HEK293 (cell line): ENCODE measurements at regions not wholly inside any gene's neighbourhood (a gene's known extent, or its start where the extent isn't known, plus 50 kb on each side); places are given as distances from the start of the nearest gene placed in this dataset.

Source experiments
- CTCF ChIA-PET: fragments of 350-600 bp; formaldehyde crosslinking; extraction: SDS; loops from one replicate; lab custom pipeline; 2021; ENCODE audit warnings: antibody characterized with exemption; lab: Yijun Ruan, JAX
- POLR2A ChIA-PET: fragments of 300-600 bp; formaldehyde crosslinking; extraction: SDS; loops from one replicate; lab custom pipeline; 2020; ENCODE audit warnings: antibody characterized with exemption, inconsistent platforms; lab: Yijun Ruan, JAX
- H3K27ac ChIP-seq: fragments of 200-500 bp; sonication (Bioruptor generic); 2 replicates; pipeline ENCODE4 v1.5.1; 2014; ENCODE audit warnings: low read depth, low read length, control low read depth, inconsistent platforms; ENCODE audit errors: extremely low read depth
- H3K36me3 ChIP-seq, 2 experiments: fragments of 200-500 bp in 1 of 2; sonication (Bioruptor generic) in 1 of 2; 1 replicate in 1 of 2; 2 replicates in 1 of 2; pipeline ENCODE4 v1.5.1; 2014 to 2017; ENCODE audit warnings: inconsistent platforms in 2 of 2, low read length in 2 of 2; ENCODE audit not compliant: control insufficient read depth in 2 of 2, insufficient read depth in 1 of 2
- H3K4me1 ChIP-seq: fragments of 200-500 bp; sonication (Bioruptor generic); 2 replicates; pipeline ENCODE4 v1.5.1; 2014; ENCODE audit warnings: mild to moderate bottlenecking, low read length, inconsistent platforms; ENCODE audit not compliant: control insufficient read depth, insufficient read depth
- H3K4me3 ChIP-seq: 2 replicates; pipeline ENCODE4 v1.5.1; 2011; ENCODE audit warnings: low read depth, mild to moderate bottlenecking, control low read depth, low read length, moderate library complexity
- H3K9me3 ChIP-seq: fragments of 200-500 bp; sonication (Bioruptor generic); 2 replicates; pipeline ENCODE4 v1.5.1; 2014; ENCODE audit warnings: low read depth, low read length, inconsistent platforms; ENCODE audit not compliant: control insufficient read depth, insufficient read depth
- SCRT2 ChIP-seq: fragments of 450-650 bp; formaldehyde crosslinking; IDR thresholded peaks from 2 replicates; pipeline ENCODE4 v1.5.1; 2016; ENCODE audit warnings: missing biosample characterization, missing genetic modification characterization
- SP3 ChIP-seq: fragments of 450-650 bp; formaldehyde crosslinking; IDR thresholded peaks from 2 replicates; pipeline ENCODE4 v1.5.1; 2016; ENCODE audit warnings: missing biosample characterization, missing genetic modification characterization
- ZBTB11 ChIP-seq: fragments of 450-650 bp; formaldehyde crosslinking; conservative IDR thresholded peaks from 2 replicates; pipeline ENCODE4 v1.5.1; 2016; ENCODE audit warnings: low read depth, missing biosample characterization, missing genetic modification characterization
- ZBTB8A ChIP-seq: fragments of 450-650 bp; formaldehyde crosslinking; IDR thresholded peaks from 2 replicates; pipeline ENCODE4 v1.5.1; 2016; ENCODE audit warnings: missing biosample characterization, missing genetic modification characterization
- ZNF121 ChIP-seq: fragments of 450-650 bp; formaldehyde crosslinking; IDR thresholded peaks from 2 replicates; pipeline ENCODE4 v1.5.1; 2016; ENCODE audit warnings: missing biosample characterization, missing genetic modification characterization
- ZNF140 ChIP-seq: fragments of 450-650 bp; formaldehyde crosslinking; IDR thresholded peaks from 2 replicates; pipeline ENCODE4 v1.5.1; 2016; ENCODE audit warnings: missing biosample characterization, missing genetic modification characterization
- ZNF169 ChIP-seq: fragments of 450-650 bp; formaldehyde crosslinking; IDR thresholded peaks from 2 replicates; pipeline ENCODE4 v1.5.1; 2016; ENCODE audit warnings: missing biosample characterization, missing genetic modification characterization
- ZNF19 ChIP-seq: fragments of 450-650 bp; formaldehyde crosslinking; IDR thresholded peaks from 2 replicates; pipeline ENCODE4; 2016; ENCODE audit warnings: missing biosample characterization, missing genetic modification characterization, low read depth
- ZNF23 ChIP-seq: fragments of 450-650 bp; formaldehyde crosslinking; IDR thresholded peaks from 2 replicates; pipeline ENCODE4 v1.5.1; 2016; ENCODE audit warnings: missing biosample characterization, missing genetic modification characterization, borderline replicate concordance
- ZNF274 ChIP-seq, 2 experiments: fragments of 200-500 bp in 1 of 2; fragments of 450-650 bp in 1 of 2; sonication (Bioruptor generic) in 1 of 2; formaldehyde crosslinking in 1 of 2; IDR thresholded peaks; 2 replicates each; pipeline versions ENCODE4 v1.5.1 to v1.6.1; 2014 to 2016; ENCODE audit warnings: borderline replicate concordance in 1 of 2, inconsistent platforms in 1 of 2, low read length in 1 of 2, missing biosample characterization in 1 of 2, missing genetic modification characterization in 1 of 2
- ZNF311 ChIP-seq: fragments of 450-650 bp; formaldehyde crosslinking; IDR thresholded peaks from 2 replicates; pipeline ENCODE4 v1.5.1; 2017; ENCODE audit warnings: missing biosample characterization, missing genetic modification characterization, borderline replicate concordance
- ZNF335 ChIP-seq: fragments of 450-650 bp; formaldehyde crosslinking; conservative IDR thresholded peaks from 2 replicates; pipeline ENCODE4 v1.5.1; 2016; ENCODE audit warnings: missing biosample characterization, missing genetic modification characterization
- ZNF449 ChIP-seq: fragments of 450-650 bp; formaldehyde crosslinking; IDR thresholded peaks from 2 replicates; pipeline ENCODE4 v1.5.1; 2017; ENCODE audit warnings: missing biosample characterization, mild to moderate bottlenecking, missing genetic modification characterization, moderate library complexity
- ZNF621 ChIP-seq: fragments of 450-650 bp; formaldehyde crosslinking; IDR thresholded peaks from 2 replicates; pipeline ENCODE4 v1.5.1; 2017; ENCODE audit warnings: missing biosample characterization, missing genetic modification characterization
- ZNF624 ChIP-seq: fragments of 450-650 bp; formaldehyde crosslinking; IDR thresholded peaks from 2 replicates; pipeline ENCODE4 v1.5.1; 2017; ENCODE audit warnings: missing biosample characterization, missing genetic modification characterization
- ZNF658 ChIP-seq: fragments of 450-650 bp; formaldehyde crosslinking; IDR thresholded peaks from 2 replicates; pipeline ENCODE4; 2016; ENCODE audit warnings: missing biosample characterization, missing genetic modification characterization
- ZNF660 ChIP-seq: fragments of 450-650 bp; IDR thresholded peaks from 2 replicates; pipeline ENCODE4 v1.5.1; 2018; ENCODE audit warnings: missing biosample characterization, mild to moderate bottlenecking, missing genetic modification characterization
- ZNF707 ChIP-seq: fragments of 450-650 bp; formaldehyde crosslinking; IDR thresholded peaks from 2 replicates; pipeline ENCODE4 v1.5.1; 2016; ENCODE audit warnings: missing biosample characterization, missing genetic modification characterization
- ZNF747 ChIP-seq: fragments of 450-650 bp; formaldehyde crosslinking; IDR thresholded peaks from 2 replicates; pipeline ENCODE4 v1.5.1; 2016; ENCODE audit warnings: missing biosample characterization, missing genetic modification characterization
- TF ChIP-seq, protein P1 (sequence below): fragments of 450-650 bp; formaldehyde crosslinking; IDR thresholded peaks from 2 replicates; pipeline ENCODE4 v1.5.1; 2017; ENCODE audit warnings: missing biosample characterization, missing genetic modification characterization
- TF ChIP-seq, protein P2 (sequence below): fragments of 450-650 bp; formaldehyde crosslinking; IDR thresholded peaks from 2 replicates; pipeline ENCODE4 v1.5.1; 2016; ENCODE audit warnings: missing biosample characterization, missing genetic modification characterization, low read depth

DNA sequence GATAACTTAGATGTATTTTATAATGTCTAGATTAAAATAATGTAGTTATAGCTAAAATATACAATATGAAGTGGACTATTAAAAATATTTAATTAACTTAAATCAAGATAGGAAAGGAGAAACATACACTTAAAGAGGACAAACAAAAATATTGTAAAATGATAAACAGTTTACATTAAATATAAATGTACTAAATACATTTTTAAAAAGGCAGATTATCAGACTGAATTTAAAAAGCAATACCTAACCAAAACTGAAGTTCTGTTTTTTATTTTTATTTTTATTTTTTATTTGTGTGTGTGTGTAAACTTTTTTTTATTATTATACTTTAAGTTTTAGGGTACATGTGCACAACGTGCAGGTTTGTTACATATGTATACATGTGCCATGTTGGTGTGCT lies 811.6 kb upstream of the INTU start (continued):
- TF ChIP-seq ZNF747 (tag by site-specific recombination): no peak

DNA sequence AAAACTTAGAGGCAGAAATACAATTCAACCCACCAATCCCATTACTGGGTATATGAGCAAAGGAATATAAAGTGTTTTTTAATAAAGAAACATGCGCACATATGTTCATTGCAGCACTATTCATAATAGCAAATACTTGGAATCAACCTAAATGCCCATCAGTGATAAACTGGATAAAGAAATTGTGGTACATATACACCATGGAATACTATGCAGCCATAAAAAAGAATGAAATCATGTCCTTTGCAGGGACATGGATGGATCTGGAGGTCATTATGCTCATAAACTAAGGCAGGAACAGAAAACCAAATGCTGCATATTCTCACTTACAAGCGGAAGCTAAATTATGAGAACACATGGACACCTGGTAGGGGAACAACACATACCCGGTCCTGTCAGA lies 807.7 kb upstream of the INTU start:
- TF ChIP-seq ZNF621 (tag by site-specific recombination) (no peak), ZNF274 (IDR thresholded peaks at IDR 0.05; ENCODE audit: low read length) (no peak), ZNF274 (tag by site-specific recombination; IDR thresholded peaks at IDR 0.05; ENCODE audit: borderline replicate concordance) (no peak), ZNF121 (tag by site-specific recombination) (no peak), ZNF449 (tag by site-specific recombination) (no peak), ZNF658 (no peak), ZNF660 (tag by site-specific recombination) (no peak), SP3 (no peak), ZNF624 (tag by site-specific recombination) (no peak)
- TF ChIP-seq, protein P1, sequence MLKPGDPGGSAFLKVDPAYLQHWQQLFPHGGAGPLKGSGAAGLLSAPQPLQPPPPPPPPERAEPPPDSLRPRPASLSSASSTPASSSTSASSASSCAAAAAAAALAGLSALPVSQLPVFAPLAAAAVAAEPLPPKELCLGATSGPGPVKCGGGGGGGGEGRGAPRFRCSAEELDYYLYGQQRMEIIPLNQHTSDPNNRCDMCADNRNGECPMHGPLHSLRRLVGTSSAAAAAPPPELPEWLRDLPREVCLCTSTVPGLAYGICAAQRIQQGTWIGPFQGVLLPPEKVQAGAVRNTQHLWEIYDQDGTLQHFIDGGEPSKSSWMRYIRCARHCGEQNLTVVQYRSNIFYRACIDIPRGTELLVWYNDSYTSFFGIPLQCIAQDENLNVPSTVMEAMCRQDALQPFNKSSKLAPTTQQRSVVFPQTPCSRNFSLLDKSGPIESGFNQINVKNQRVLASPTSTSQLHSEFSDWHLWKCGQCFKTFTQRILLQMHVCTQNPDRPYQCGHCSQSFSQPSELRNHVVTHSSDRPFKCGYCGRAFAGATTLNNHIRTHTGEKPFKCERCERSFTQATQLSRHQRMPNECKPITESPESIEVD (tag by site-specific recombination): no peak
- TF ChIP-seq, all 188 proteins: peak for 0
- CTCF ChIA-PET: interaction anchor here (0.6 kb wide), 1 partner anchor 843 kb away, joined by 3 read pairs; no protein-coding TSS in a partner anchor
- H3K27ac ChIP-seq: no peak overlapping the region
- no peaks in the 10 kb centered on the region for H3K36me3 ChIP-seq
- no peaks in the 10 kb centered on the region for H3K4me1 ChIP-seq
- no peaks in the 10 kb centered on the region for H3K9me3 ChIP-seq
- no peak overlapping the region for H3K4me3 ChIP-seq
- POLR2A ChIA-PET: no interaction called here

DNA sequence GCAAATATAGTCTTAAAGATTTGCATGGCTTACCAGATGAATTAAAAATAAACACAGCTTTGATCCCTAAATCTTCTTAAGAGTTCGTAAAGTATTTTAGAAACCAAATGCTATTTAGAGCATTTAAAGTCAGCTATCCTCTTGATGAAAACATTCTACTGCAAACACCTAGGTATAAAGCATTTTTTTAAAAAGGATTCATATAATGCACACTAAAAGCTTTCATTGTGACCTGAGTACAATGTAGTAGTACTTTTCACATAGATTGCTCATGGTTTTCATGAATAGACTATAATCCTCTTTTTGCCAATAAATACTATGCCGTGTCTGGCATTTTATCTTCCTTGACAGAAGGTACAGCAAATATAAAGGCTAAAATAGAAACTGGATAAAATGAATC lies 805.1 kb upstream of the INTU start:
- POLR2A ChIA-PET: no interaction called here
- H3K4me3 ChIP-seq: no peak overlapping the region
- CTCF ChIA-PET: no interaction called here
- H3K27ac ChIP-seq: no peak overlapping the region
- no peaks in the 10 kb centered on the region for H3K36me3 ChIP-seq
- no peak for TF ChIP-seq ZNF19 (tag by site-specific recombination)
- no peak for TF ChIP-seq ZBTB11 (tag by site-specific recombination)
- H3K9me3 ChIP-seq: no peaks in the 10 kb centered on the region
- H3K4me1 ChIP-seq: no peaks in the 10 kb centered on the region

DNA sequence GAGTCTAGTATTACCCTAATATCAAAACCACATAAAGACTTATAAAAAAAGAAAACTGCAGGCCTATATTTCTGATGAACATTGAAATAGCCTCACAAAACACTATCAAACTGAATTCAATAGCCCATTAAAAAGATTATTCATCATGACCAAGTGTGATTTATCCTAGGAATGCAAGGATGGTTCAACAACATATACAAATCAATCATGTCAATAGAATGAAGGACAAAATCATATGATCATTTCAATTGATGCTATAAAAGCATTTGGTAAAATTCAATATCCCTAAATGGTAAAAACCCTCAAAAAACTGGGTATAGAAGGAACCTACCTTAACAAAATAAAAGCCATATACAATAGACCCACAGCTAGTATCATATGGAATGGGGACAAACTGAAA lies 797.9 kb upstream of the INTU start:
- Histone ChIP-seq H3K36me3 (no peaks in the 10 kb centered on the region), H3K9me3 (no peaks in the 10 kb centered on the region), H3K27ac (no peak overlapping the region), H3K4me3 (no peak overlapping the region), H3K4me1 (no peaks in the 10 kb centered on the region)
- ChIA-PET POLR2A (no interaction called here), CTCF (no interaction called here)
- no peak for TF ChIP-seq ZNF169 (tag by site-specific recombination)
- TF ChIP-seq ZNF23 (tag by site-specific recombination): no peak
- TF ChIP-seq ZNF140 (tag by site-specific recombination): no peak
- no peak for TF ChIP-seq SCRT2 (tag by site-specific recombination)
- no peak for TF ChIP-seq ZBTB8A (tag by site-specific recombination)
- TF ChIP-seq, protein P2, sequence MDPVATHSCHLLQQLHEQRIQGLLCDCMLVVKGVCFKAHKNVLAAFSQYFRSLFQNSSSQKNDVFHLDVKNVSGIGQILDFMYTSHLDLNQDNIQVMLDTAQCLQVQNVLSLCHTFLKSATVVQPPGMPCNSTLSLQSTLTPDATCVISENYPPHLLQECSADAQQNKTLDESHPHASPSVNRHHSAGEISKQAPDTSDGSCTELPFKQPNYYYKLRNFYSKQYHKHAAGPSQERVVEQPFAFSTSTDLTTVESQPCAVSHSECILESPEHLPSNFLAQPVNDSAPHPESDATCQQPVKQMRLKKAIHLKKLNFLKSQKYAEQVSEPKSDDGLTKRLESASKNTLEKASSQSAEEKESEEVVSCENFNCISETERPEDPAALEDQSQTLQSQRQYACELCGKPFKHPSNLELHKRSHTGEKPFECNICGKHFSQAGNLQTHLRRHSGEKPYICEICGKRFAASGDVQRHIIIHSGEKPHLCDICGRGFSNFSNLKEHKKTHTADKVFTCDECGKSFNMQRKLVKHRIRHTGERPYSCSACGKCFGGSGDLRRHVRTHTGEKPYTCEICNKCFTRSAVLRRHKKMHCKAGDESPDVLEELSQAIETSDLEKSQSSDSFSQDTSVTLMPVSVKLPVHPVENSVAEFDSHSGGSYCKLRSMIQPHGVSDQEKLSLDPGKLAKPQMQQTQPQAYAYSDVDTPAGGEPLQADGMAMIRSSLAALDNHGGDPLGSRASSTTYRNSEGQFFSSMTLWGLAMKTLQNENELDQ (tag by site-specific recombination): no peak
- no peak for TF ChIP-seq ZNF311 (tag by site-specific recombination)
- TF ChIP-seq ZNF335: no peak
- TF ChIP-seq ZNF707: no peak
